ENCODE measurements at regions not wholly inside any gene's neighbourhood (a gene's known extent, or its start where the extent isn't known, plus 50 kb on each side); places are given as distances from the start of the nearest gene placed in this dataset.

DNA sequence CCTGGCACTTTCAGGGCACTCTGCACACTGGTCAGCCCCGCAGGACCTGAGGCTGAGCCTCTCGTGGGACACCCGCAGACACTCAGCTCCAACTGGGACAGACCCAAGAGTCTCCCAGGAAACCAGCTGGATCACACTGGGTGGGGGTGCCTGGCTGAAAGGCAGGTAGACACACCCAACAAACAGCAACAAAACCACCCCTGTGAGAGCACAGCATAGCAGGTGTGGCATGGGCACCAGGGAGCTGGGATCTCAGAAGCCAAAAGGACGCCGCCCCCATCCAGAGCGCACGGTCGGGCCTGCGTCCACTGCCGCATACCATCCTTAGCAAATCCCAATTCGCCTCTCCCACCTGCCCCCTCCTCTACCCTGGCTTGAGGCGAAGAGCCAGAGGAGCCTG, 154.2 kb upstream of the LINGO1 start:
- no peak overlapping the region for H3K4me3 ChIP-seq (ENCODE audit: low read depth, low read length)
- in situ Hi-C loops (cut with HindIII; ENCODE audit: low sequenced_read_pairs): no loop called here
- TF ChIP-seq, protein P1, sequence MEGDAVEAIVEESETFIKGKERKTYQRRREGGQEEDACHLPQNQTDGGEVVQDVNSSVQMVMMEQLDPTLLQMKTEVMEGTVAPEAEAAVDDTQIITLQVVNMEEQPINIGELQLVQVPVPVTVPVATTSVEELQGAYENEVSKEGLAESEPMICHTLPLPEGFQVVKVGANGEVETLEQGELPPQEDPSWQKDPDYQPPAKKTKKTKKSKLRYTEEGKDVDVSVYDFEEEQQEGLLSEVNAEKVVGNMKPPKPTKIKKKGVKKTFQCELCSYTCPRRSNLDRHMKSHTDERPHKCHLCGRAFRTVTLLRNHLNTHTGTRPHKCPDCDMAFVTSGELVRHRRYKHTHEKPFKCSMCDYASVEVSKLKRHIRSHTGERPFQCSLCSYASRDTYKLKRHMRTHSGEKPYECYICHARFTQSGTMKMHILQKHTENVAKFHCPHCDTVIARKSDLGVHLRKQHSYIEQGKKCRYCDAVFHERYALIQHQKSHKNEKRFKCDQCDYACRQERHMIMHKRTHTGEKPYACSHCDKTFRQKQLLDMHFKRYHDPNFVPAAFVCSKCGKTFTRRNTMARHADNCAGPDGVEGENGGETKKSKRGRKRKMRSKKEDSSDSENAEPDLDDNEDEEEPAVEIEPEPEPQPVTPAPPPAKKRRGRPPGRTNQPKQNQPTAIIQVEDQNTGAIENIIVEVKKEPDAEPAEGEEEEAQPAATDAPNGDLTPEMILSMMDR (IDR thresholded peaks at IDR 0.05; ENCODE audit: low read depth, low read length, missing control alignments): no peak
- no peak for DNase-seq (ENCODE audit: low read depth)

DNA sequence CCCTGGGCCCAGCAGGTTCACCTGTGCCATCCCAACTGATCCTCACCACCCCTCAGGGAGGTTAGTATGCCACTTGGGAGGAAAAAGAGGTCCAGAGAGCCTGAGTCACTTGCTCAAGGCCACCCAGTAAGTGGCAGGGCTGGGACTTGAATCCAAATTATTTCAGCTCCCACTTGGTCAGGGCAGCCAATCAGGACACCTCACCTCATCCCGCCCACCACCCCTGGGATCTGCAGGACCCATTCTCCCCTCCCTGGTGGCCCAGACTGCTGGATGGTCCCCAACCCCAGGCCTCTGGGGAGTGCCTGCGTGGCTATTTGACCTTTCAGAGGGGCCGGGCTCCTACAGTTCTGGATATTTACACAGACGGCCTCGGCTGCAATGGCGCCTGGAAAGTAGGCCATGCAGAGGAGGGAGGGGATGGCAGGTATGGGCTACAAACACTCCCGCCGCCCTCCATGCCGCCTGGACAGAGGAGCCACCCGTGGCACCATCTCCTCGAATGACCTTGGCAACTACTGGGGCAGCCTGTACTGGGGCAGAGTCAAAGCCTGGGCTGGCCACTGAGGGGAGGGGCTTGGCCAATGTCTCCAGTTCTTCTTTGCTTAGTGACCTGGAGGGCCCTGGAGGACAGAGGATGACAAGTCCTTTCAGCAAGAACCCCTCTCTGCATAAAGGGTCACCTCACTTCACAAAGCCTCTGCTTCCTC, 153.6 kb upstream of the LINGO1 start:
- in situ Hi-C loops (cut with HindIII; ENCODE audit: low sequenced_read_pairs): no loop called here
- TF ChIP-seq, protein P1 (IDR thresholded peaks at IDR 0.05; ENCODE audit: low read depth, low read length, missing control alignments): no peak
- H3K4me3 ChIP-seq (ENCODE audit: low read depth, low read length): no peak overlapping the region
- DNase-seq (ENCODE audit: low read depth): no peak

DNA sequence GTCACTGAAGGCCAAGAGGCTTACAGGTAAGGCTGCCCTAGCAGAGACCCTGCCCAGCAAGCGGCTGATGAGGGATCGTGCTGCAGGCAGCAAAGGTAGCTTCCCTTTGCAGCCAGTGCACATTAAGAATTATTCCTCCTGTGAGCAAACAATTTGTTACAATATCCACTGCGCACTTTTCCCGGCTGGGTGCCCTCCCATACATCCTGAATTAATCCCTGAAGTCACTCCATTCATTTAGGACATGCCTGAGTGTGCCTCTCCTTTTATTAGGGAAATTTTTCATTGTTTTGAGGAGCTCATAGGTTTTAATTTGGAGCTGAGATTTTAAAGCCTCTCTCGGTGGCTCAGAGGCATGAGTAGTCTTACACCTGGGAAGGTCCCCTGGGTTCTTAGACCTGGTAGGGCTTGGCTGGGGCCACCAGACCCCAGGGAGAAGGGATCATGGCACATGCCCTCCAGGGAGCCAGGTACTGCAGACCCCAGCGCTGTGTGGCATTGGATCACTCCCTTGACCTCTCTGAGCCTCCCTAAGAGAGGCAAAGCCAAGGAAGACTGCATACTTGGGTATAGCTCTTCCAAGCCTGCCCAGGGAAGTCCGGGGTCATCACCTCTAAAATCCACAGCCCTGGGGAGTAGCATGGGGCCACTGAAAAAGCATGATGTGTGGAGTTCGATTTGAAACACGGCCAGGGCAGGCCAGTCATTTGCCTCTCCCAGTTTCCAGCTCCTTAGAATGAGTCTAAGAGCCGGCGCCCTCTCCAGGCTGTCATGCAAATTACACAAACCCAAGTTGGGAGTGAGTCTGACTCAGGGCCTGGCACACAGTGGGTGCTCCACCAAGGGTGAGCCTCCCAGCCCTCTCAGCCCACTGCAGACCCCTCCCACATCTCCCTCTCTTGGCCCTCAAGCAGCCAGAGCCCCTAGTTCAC, 151.9 kb upstream of the LINGO1 start:
- TF ChIP-seq, protein P1 (IDR thresholded peaks at IDR 0.05; ENCODE audit: low read depth, low read length, missing control alignments): peak; percentile 31
- no peak for DNase-seq (ENCODE audit: low read depth)
- H3K4me3 ChIP-seq (ENCODE audit: low read depth, low read length): no peak overlapping the region
- in situ Hi-C loops (cut with HindIII; ENCODE audit: low sequenced_read_pairs): no loop called here

DNA sequence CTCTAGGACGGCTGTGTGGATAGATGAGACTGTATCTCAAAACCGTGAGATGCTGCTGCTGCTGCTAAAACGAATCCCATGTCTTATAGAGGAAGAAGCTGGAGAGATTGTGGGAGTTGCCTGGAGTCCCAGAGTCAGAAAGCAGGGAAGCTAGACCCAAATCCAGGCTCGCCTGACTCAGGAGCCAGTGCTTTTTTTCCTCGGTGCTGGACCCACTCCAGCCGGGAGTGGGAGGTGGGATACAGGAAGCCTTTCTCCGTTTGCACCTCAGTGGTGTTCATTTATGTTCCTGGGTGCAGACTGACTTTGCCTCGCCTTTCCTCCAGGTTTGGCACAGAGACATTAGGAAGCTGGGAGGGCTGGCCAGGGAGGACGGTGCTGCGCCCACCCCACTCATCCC, 150.9 kb upstream of the LINGO1 start:
- TF ChIP-seq, protein P1 (IDR thresholded peaks at IDR 0.05; ENCODE audit: low read depth, low read length, missing control alignments): no peak
- no peak overlapping the region for H3K4me3 ChIP-seq (ENCODE audit: low read depth, low read length)
- no peak for DNase-seq (ENCODE audit: low read depth)
- in situ Hi-C loops (cut with HindIII; ENCODE audit: low sequenced_read_pairs): no loop called here

DNA sequence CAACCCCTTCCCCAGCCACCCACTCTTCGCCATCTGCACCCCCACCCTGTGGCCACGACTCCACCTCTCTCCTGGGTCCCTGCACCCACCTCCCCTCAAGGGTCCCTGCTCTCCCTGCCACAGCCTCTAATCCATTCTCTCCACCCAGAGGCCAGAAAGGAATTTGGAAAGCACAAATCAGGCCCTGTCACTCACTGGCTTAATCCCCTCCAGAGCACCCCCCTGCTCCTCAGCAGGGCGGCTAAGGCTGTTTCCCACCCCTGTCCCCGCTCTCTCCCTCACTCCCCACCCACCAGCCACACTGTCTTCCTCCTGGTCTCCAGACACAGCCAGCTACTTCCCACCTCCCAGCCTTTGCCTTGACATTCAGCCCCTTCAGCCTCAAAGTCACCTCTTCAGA, 150.0 kb upstream of the LINGO1 start:
- DNase-seq (ENCODE audit: low read depth): no peak
- in situ Hi-C loops (cut with HindIII; ENCODE audit: low sequenced_read_pairs): no loop called here
- H3K4me3 ChIP-seq (ENCODE audit: low read depth, low read length): no peak overlapping the region
- TF ChIP-seq, protein P1 (IDR thresholded peaks at IDR 0.05; ENCODE audit: low read depth, low read length, missing control alignments): no peak

DNA sequence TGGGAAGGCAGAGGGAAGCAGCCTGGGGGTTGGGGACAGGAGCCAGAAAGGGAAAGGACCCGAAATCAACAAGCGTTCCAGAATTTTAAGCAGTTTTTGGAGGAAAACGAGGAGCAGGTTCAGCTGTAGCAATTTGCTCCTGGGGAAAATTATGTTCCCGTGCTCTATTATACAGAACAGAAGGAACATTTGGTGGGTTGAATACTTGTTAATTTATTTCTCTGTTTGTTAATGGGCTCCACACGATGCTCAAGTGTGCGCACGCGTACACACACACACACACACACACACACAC, 149.2 kb upstream of the LINGO1 start:
- DNase-seq (ENCODE audit: low read depth): no peak
- in situ Hi-C loops (cut with HindIII; ENCODE audit: low sequenced_read_pairs): no loop called here
- TF ChIP-seq, protein P1 (IDR thresholded peaks at IDR 0.05; ENCODE audit: low read depth, low read length, missing control alignments): no peak
- no peak overlapping the region for H3K4me3 ChIP-seq (ENCODE audit: low read depth, low read length)

All from astrocyte of the cerebellum (primary cell).